GM23248 (cell line): ENCODE measurements at regions not wholly inside any gene's neighbourhood (a gene's known extent, or its start where the extent isn't known, plus 50 kb on each side); places are given as distances from the start of the nearest gene placed in this dataset.

Experiments used
- EZH2 ChIP-seq: fragments of 200-600 bp; sonication (generic); IDR thresholded peaks from 2 replicates; pipeline ENCODE4 v1.6.1; 2018; ENCODE audit warnings: antibody characterized with exemption, mild to moderate bottlenecking; ENCODE audit not compliant: insufficient read depth, poor library complexity, severe bottlenecking
- EZH2phosphoT487 ChIP-seq: fragments of 200-600 bp; sonication (generic); IDR thresholded peaks from 2 replicates; pipeline ENCODE4 v1.6.1; 2018; ENCODE audit warnings: antibody characterized with exemption, moderate library complexity, mild to moderate bottlenecking, low read depth; ENCODE audit not compliant: insufficient read depth

- TF ChIP-seq EZH2 (no peak), EZH2phosphoT487 (no peak)
Observed at GRCh38 chr11:104830080-104830479, 68.2 kb downstream of the CASP12 start.
